Testis (tissue), 2 donors: ENCODE measurements at regions not wholly inside any gene's neighbourhood (a gene's known extent, or its start where the extent isn't known, plus 50 kb on each side); places are given as distances from the start of the nearest gene placed in this dataset.

Source experiments
- CTCF ChIP-seq, 3 experiments: fragments of 450-650 bp in 2 of 3; fragments of 200-600 bp in 1 of 3; sonication (generic) in 1 of 3; IDR thresholded peaks; one replicate each; pipeline ENCODE4 v1.5.1; 2016 to 2019; ENCODE audit warnings: antibody characterized with exemption in 3 of 3, mild to moderate bottlenecking in 2 of 3, moderate library complexity in 1 of 3
- POLR2A ChIP-seq: fragments of 450-650 bp; IDR thresholded peaks from one replicate; pipeline ENCODE4 v1.6.1; 2017; ENCODE audit warnings: antibody characterized with exemption, mild to moderate bottlenecking, moderate library complexity

GRCh38 chr3:28013864-28014473 is 227.4 kb upstream of the CMC1 start:
- TF ChIP-seq CTCF (IDR thresholded peaks at IDR 0.05) (no peak), POLR2A (no peak)
